AG04449 (cell line): ENCODE measurements at regions not wholly inside any gene's neighbourhood (a gene's known extent, or its start where the extent isn't known, plus 50 kb on each side); places are given as distances from the start of the nearest gene placed in this dataset.

Source experiments
- CTCF ChIA-PET: fragments of 350-600 bp; formaldehyde crosslinking; extraction: SDS; loops from one replicate; lab custom pipeline; 2021; ENCODE audit warnings: antibody characterized with exemption; lab: Yijun Ruan, JAX
- POLR2A ChIA-PET: fragments of 400-600, 350-600 bp; formaldehyde crosslinking; extraction: SDS; loops from one replicate; lab custom pipeline; 2020; ENCODE audit warnings: antibody characterized with exemption, inconsistent platforms; lab: Yijun Ruan, JAX
- DNase-seq: peaks from one replicate; pipeline ENCODE4 v3.0.0-alpha.2; 2010; ENCODE audit warnings: low read depth, low spot score
- H3K4me3 ChIP-seq: 2 replicates; pipeline ENCODE4 v1.5.1; 2011; ENCODE audit warnings: low read depth, mild to moderate bottlenecking, control low read depth, low read length
- CTCF ChIP-seq: IDR thresholded peaks from one replicate; pipeline ENCODE4 v1.5.1; 2011; ENCODE audit warnings: mild to moderate bottlenecking, moderate library complexity, low read length, control low read depth, inconsistent platforms; ENCODE audit not compliant: insufficient read depth; ENCODE audit errors: missing control alignments

GRCh38 chr2:52141076-52141475 is 1109.1 kb upstream of the NRXN1 start:
- TF ChIP-seq CTCF: no peak
- H3K4me3 ChIP-seq: no peak overlapping the region
- ChIA-PET CTCF (no interaction called here), POLR2A (no interaction called here)
- no peak for DNase-seq

DNA sequence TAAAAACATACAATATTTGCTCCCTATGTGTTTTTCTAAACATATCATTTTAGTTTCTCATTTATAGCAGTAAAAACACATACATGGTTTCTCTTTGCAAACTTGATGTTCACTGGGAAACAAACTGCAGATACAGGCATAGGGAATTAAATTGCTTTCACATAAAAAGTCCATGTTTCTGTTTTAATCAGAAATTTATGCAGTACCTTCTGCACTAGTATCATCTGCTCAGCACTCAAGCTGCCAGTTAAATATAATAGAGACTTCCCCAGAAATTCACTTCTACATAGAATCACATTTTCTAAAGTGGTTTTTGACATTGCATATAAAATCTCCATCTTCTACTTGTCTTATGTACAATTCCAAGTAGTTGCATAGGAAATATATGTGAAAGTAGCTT is 1107.3 kb upstream of the NRXN1 start:
- DNase-seq: no peak
- no peak overlapping the region for H3K4me3 ChIP-seq
- ChIA-PET POLR2A (no interaction called here), CTCF (no interaction called here)
- no peak for TF ChIP-seq CTCF

DNA sequence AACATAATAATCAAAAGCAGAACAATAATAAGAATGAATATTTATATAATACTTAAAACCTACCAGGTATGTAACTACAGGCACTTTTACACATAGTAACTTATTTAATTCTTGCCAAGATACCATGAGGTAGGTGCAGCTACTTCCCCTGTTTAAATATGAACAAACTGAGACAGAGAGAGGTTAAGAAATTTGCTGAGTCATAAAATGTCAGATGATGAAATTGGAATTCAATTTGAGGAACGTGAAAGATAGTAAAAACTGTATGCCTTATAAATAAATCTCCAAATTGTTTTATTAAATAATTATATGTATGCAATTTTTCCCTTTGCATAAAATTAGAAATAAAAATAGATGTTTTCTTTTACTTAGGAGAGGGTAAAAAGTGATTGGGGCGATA is 1103.3 kb upstream of the NRXN1 start:
- ChIA-PET POLR2A (no interaction called here), CTCF (no interaction called here)
- DNase-seq: no peak
- no peak overlapping the region for H3K4me3 ChIP-seq
- no peak for TF ChIP-seq CTCF

DNA sequence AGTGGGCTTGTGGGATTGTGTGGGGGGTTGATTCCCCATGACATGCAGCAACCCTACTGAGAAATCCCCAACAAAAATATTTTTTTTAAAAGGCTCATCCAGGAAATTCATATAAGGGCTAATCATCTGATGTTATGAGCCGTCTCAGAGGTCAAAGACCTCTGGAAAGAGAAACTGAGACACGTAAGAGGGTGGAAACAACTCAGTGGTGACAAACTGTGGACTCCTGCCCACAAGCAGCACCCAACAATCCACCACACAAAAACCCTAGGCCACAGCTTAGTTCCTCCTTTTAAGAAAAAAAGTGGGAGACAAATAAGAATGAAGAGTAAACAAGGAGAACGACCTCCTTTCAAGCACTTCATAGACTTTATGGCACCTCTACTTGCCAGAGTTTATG is 1096.1 kb upstream of the NRXN1 start:
- POLR2A ChIA-PET: no interaction called here
- no peak overlapping the region for H3K4me3 ChIP-seq
- no peak for DNase-seq
- CTCF ChIA-PET: no interaction called here
- no peak for TF ChIP-seq CTCF

- ChIA-PET CTCF (no interaction called here), POLR2A (no interaction called here)
Measured at GRCh38 chr2:52127527-52127926, 1095.6 kb upstream of the NRXN1 start.

GRCh38 chr2:52117299-52117698 is 1085.4 kb upstream of the NRXN1 start:
- DNase-seq: peak; percentile 23
- no peak for TF ChIP-seq CTCF
- POLR2A ChIA-PET: no interaction called here
- H3K4me3 ChIP-seq: no peak overlapping the region
- CTCF ChIA-PET: no interaction called here

More at GRCh38 chr2:52127527-52127926, 1095.6 kb upstream of the NRXN1 start:
- H3K4me3 ChIP-seq: no peak overlapping the region
- TF ChIP-seq CTCF: no peak
- no peak for DNase-seq
